Suprapubic skin (tissue), 4 donors: ENCODE measurements at regions not wholly inside any gene's neighbourhood (a gene's known extent, or its start where the extent isn't known, plus 50 kb on each side); places are given as distances from the start of the nearest gene placed in this dataset.

ENCODE experiments used
- DNase-seq, 2 donors: peaks; one replicate each; pipeline ENCODE4 v3.0.0-alpha.2; 2019; ENCODE audit warnings: low spot score in 2 of 2
- H3K27ac ChIP-seq: fragments of 200-600 bp; sonication (generic); one replicate; pipeline ENCODE4 v1.5.1; 2019
- H3K27me3 ChIP-seq: fragments of 200-600 bp; sonication (generic); one replicate; pipeline ENCODE4 v1.5.1; 2019
- H3K36me3 ChIP-seq: fragments of 200-600 bp; sonication (generic); one replicate; pipeline ENCODE4 v1.5.1; 2019
- H3K4me1 ChIP-seq: fragments of 200-600 bp; sonication (generic); one replicate; pipeline ENCODE4 v1.5.1; 2019
- H3K4me3 ChIP-seq: fragments of 200-600 bp; sonication (generic); one replicate; pipeline ENCODE4 v1.5.1; 2019; ENCODE audit warnings: mild to moderate bottlenecking
- H3K9me3 ChIP-seq: fragments of 200-600 bp; sonication (generic); one replicate; pipeline ENCODE4 v1.5.1; 2019
- CTCF ChIP-seq, 2 donors: fragments of 200-600 bp in 1 of 2; fragments of 450-650 bp in 1 of 2; sonication (generic) in 1 of 2; IDR thresholded peaks; one replicate each; pipeline ENCODE4 v1.5.1; 2016 to 2019; ENCODE audit warnings: antibody characterized with exemption in 2 of 2, mild to moderate bottlenecking in 1 of 2, moderate library complexity in 1 of 2
- EP300 ChIP-seq: sonication (generic); formaldehyde crosslinking; IDR thresholded peaks from one replicate; pipeline ENCODE4 v1.6.1; 2017; ENCODE audit warnings: antibody characterized with exemption
- POLR2A ChIP-seq, 2 donors: fragments of 450-650 bp; IDR thresholded peaks; one replicate each; pipeline ENCODE4 v1.6.1; 2017; ENCODE audit warnings: antibody characterized with exemption in 2 of 2, mild to moderate bottlenecking in 2 of 2, moderate library complexity in 2 of 2
- POLR2AphosphoS5 ChIP-seq, 3 donors: sonication (generic); formaldehyde crosslinking; IDR thresholded peaks; one replicate each; pipeline ENCODE4 v1.6.1; 2017; ENCODE audit warnings: antibody characterized with exemption in 3 of 3
- WGBS: methylation state at CpG from one replicate; pipeline ENCODE4 v1.1.5; 2018; 5-methylcytosine and 5-hydroxymethylcytosine counted together

GRCh38 chr4:130468340-130468739, 1372.4 kb downstream of the C4orf33 start:
- TF ChIP-seq EP300: no peak
- no peak for TF ChIP-seq POLR2AphosphoS5 (IDR thresholded peaks at IDR 0.05)
- no peak for TF ChIP-seq CTCF (IDR thresholded peaks at IDR 0.05)
- TF ChIP-seq POLR2A (IDR thresholded peaks at IDR 0.05): no peak
- Histone ChIP-seq H3K27ac (no peak overlapping the region), H3K4me1 (no peaks in the 10 kb centered on the region), H3K36me3 (no peaks in the 10 kb centered on the region), H3K4me3 (no peak overlapping the region), H3K27me3 (no peaks in the 10 kb centered on the region), H3K9me3 (no peaks in the 10 kb centered on the region)
- WGBS: 77% methylated on average over 2 of the region's 2 CpGs
- no peak for DNase-seq

- DNase-seq: no peak
- no peaks in the 10 kb centered on the region for H3K36me3 ChIP-seq
- WGBS: 70% methylated on average over 2 of the region's 3 CpGs
- H3K27ac ChIP-seq: no peak overlapping the region
- no peaks in the 10 kb centered on the region for H3K4me1 ChIP-seq
- H3K27me3 ChIP-seq: no peaks in the 10 kb centered on the region
- TF ChIP-seq POLR2AphosphoS5 (IDR thresholded peaks at IDR 0.05) (no peak), CTCF (IDR thresholded peaks at IDR 0.05) (no peak), POLR2A (IDR thresholded peaks at IDR 0.05) (no peak), EP300 (no peak)
- H3K4me3 ChIP-seq: no peak overlapping the region
- no peaks in the 10 kb centered on the region for H3K9me3 ChIP-seq
Measured at GRCh38 chr4:130478406-130478805, 1382.5 kb downstream of the C4orf33 start.

- WGBS: 71% methylated on average over 1 of the region's 1 CpG
- H3K4me1 ChIP-seq: no peaks in the 10 kb centered on the region
- no peaks in the 10 kb centered on the region for H3K27me3 ChIP-seq
- no peak overlapping the region for H3K27ac ChIP-seq
- no peaks in the 10 kb centered on the region for H3K36me3 ChIP-seq
- H3K4me3 ChIP-seq: no peak overlapping the region
- TF ChIP-seq EP300 (no peak), CTCF (IDR thresholded peaks at IDR 0.05) (no peak), POLR2A (IDR thresholded peaks at IDR 0.05) (no peak), POLR2AphosphoS5 (IDR thresholded peaks at IDR 0.05) (no peak)
- DNase-seq: no peak
- H3K9me3 ChIP-seq: no peaks in the 10 kb centered on the region
Measured at GRCh38 chr4:130479020-130479419, 1383.1 kb downstream of the C4orf33 start.

- Histone ChIP-seq H3K4me3 (no peak overlapping the region), H3K27ac (no peak overlapping the region), H3K9me3 (no peaks in the 10 kb centered on the region), H3K4me1 (no peaks in the 10 kb centered on the region), H3K36me3 (no peaks in the 10 kb centered on the region), H3K27me3 (no peaks in the 10 kb centered on the region)
- WGBS: 61% methylated on average over 2 of the region's 2 CpGs
- DNase-seq: no peak
- TF ChIP-seq CTCF (IDR thresholded peaks at IDR 0.05): no peak
- no peak for TF ChIP-seq POLR2AphosphoS5 (IDR thresholded peaks at IDR 0.05)
- no peak for TF ChIP-seq POLR2A (IDR thresholded peaks at IDR 0.05)
- no peak for TF ChIP-seq EP300
Measured at GRCh38 chr4:130479674-130480073, 1383.7 kb downstream of the C4orf33 start.

GRCh38 chr4:130484826-130485225, 1388.9 kb downstream of the C4orf33 start:
- no peak for DNase-seq
- WGBS: 85% methylated on average over 5 of the region's 5 CpGs
- Histone ChIP-seq H3K27ac (no peak overlapping the region), H3K4me3 (no peak overlapping the region), H3K9me3 (no peaks in the 10 kb centered on the region), H3K27me3 (no peaks in the 10 kb centered on the region), H3K4me1 (no peaks in the 10 kb centered on the region), H3K36me3 (no peaks in the 10 kb centered on the region)
- TF ChIP-seq EP300 (no peak), POLR2AphosphoS5 (IDR thresholded peaks at IDR 0.05) (no peak), POLR2A (IDR thresholded peaks at IDR 0.05) (no peak), CTCF (IDR thresholded peaks at IDR 0.05) (no peak)
